ENCODE measurements at regions not wholly inside any gene's neighbourhood (a gene's known extent, or its start where the extent isn't known, plus 50 kb on each side); places are given as distances from the start of the nearest gene placed in this dataset.

GRCh38 chr4:122980860-122981259 is 58.5 kb upstream of the NUDT6 start:
- no peaks in the 10 kb centered on the region for H3K27me3 ChIP-seq
- H3K9me3 ChIP-seq = no peaks in the 10 kb centered on the region
- no peak overlapping the region for H3K4me3 ChIP-seq
- no peaks in the 10 kb centered on the region for H3K4me1 ChIP-seq
- peaks cover 0 to 4% of the 10 kb centered on the region in 2 donors for H3K36me3 ChIP-seq (replicated peaks in 1 of 2; ENCODE audit: insufficient read depth in 1 of 2, low read depth in 2 of 2)
- DNase-seq (no peak), ATAC-seq (no peak)
- TF ChIP-seq CTCF (IDR thresholded peaks at IDR 0.05) (no peak), POLR2A (IDR thresholded peaks at IDR 0.05) (no peak)
- no peak overlapping the region for H3K27ac ChIP-seq
- intact Hi-C loops (cut with DNase I) = no loop called here

GRCh38 chr4:122988696-122989095 is 66.3 kb upstream of the NUDT6 start:
- TF ChIP-seq POLR2A (IDR thresholded peaks at IDR 0.05) = no peak
- Histone ChIP-seq H3K4me1 (peaks cover 7% of the 10 kb centered on the region), H3K9me3 (no peaks in the 10 kb centered on the region), H3K27me3 (no peaks in the 10 kb centered on the region), H3K4me3 (no peak overlapping the region), H3K36me3 (replicated peaks in 1 of 2; ENCODE audit: insufficient read depth in 1 of 2, low read depth in 2 of 2) (no peaks in the 10 kb centered on the region), H3K27ac (no peak overlapping the region)
- 95 to 100% methylated on average over 2 of the region's 2 CpGs for WGBS, 2 donors
- intact Hi-C loops (cut with DNase I) = no loop called here
- ATAC-seq (no peak), DNase-seq (no peak)

- H3K4me3 ChIP-seq = no peak overlapping the region
- H3K27ac ChIP-seq = no peak overlapping the region
- intact Hi-C loops (cut with DNase I) = no loop called here
- H3K36me3 ChIP-seq (replicated peaks in 1 of 2; ENCODE audit: insufficient read depth in 1 of 2, low read depth in 2 of 2) = no peaks in the 10 kb centered on the region
- no peaks in the 10 kb centered on the region for H3K9me3 ChIP-seq
- H3K27me3 ChIP-seq = no peaks in the 10 kb centered on the region
- no peak for DNase-seq
- 90 to 100% methylated on average over 2 of the region's 2 CpGs for WGBS, 2 donors
- H3K4me1 ChIP-seq = peaks cover 7% of the 10 kb centered on the region
- no peak for ATAC-seq
- TF ChIP-seq CTCF (IDR thresholded peaks at IDR 0.05) (no peak), POLR2A (IDR thresholded peaks at IDR 0.05) (no peak)
Observed at GRCh38 chr4:122990891-122991290, 68.5 kb upstream of the NUDT6 start.

- no peak for TF ChIP-seq POLR2A (IDR thresholded peaks at IDR 0.05)
- TF ChIP-seq CTCF (IDR thresholded peaks at IDR 0.05) = no peak
- no peak overlapping the region for H3K27ac ChIP-seq
- H3K27me3 ChIP-seq = no peaks in the 10 kb centered on the region
- intact Hi-C loops (cut with DNase I) = no loop called here
- no peak overlapping the region for H3K4me3 ChIP-seq
- peaks cover 7% of the 10 kb centered on the region for H3K4me1 ChIP-seq
- H3K36me3 ChIP-seq (replicated peaks in 1 of 2; ENCODE audit: insufficient read depth in 1 of 2, low read depth in 2 of 2) = no peaks in the 10 kb centered on the region
- H3K9me3 ChIP-seq = no peaks in the 10 kb centered on the region
- no peak for ATAC-seq
- no peak for DNase-seq
Observed at GRCh38 chr4:122992057-122992456, 69.7 kb upstream of the NUDT6 start.

- intact Hi-C loops (cut with DNase I) = no loop called here
- 87 to 92% methylated on average over 2 of the region's 2 CpGs for WGBS, 2 donors
- Histone ChIP-seq H3K36me3 (replicated peaks in 1 of 2; ENCODE audit: insufficient read depth in 1 of 2, low read depth in 2 of 2) (no peaks in the 10 kb centered on the region), H3K27ac (no peak overlapping the region), H3K9me3 (no peaks in the 10 kb centered on the region), H3K4me1 (peaks cover 7% of the 10 kb centered on the region), H3K27me3 (no peaks in the 10 kb centered on the region), H3K4me3 (no peak overlapping the region)
- no peak for TF ChIP-seq CTCF (IDR thresholded peaks at IDR 0.05)
- no peak for TF ChIP-seq POLR2A (IDR thresholded peaks at IDR 0.05)
- DNase-seq (no peak), ATAC-seq (no peak)
Observed at GRCh38 chr4:122992641-122993040, 70.2 kb upstream of the NUDT6 start.
